Skeletal muscle cell (primary cell): ENCODE measurements at regions not wholly inside any gene's neighbourhood (a gene's known extent, or its start where the extent isn't known, plus 50 kb on each side); places are given as distances from the start of the nearest gene placed in this dataset.
"Not testable (repeated sequence)": the region's sequence is repeated elsewhere in the genome, so short reads cannot be mapped to it uniquely, and the experiment has no call there.

Experiments
- DNase-seq: peaks from one replicate; pipeline ENCODE4 v3.0.0-alpha.2; 2010; ENCODE audit warnings: low read depth
- H3K4me3 ChIP-seq: 2 replicates; pipeline ENCODE4 v1.5.1; 2011; ENCODE audit warnings: low read depth, mild to moderate bottlenecking, control low read depth, low read length, moderate library complexity

- DNase-seq: no peak
- no peak overlapping the region for H3K4me3 ChIP-seq
Measured at GRCh38 chr4:66991521-66991920, 553.8 kb downstream of the CENPC start.

GRCh38 chr4:66974665-66975064 lies 570.6 kb downstream of the CENPC start:
- H3K4me3 ChIP-seq: no peak overlapping the region
- no peak for DNase-seq

GRCh38 chr4:66972087-66972486 lies 573.2 kb downstream of the CENPC start:
- no peak for DNase-seq
- no peak overlapping the region for H3K4me3 ChIP-seq

- no peak for DNase-seq
- H3K4me3 ChIP-seq: no peak overlapping the region
Measured at GRCh38 chr4:66964467-66964866, 580.8 kb downstream of the CENPC start.

GRCh38 chr4:66963084-66963483 lies 582.2 kb downstream of the CENPC start:
- no peak for DNase-seq
- H3K4me3 ChIP-seq: no peak overlapping the region

GRCh38 chr4:66959207-66959606 lies 586.1 kb downstream of the CENPC start:
- H3K4me3 ChIP-seq: no peak overlapping the region
- DNase-seq: no peak

GRCh38 chr4:66956852-66957251 lies 588.5 kb downstream of the CENPC start:
- no peak for DNase-seq
- H3K4me3 ChIP-seq: no peak overlapping the region

GRCh38 chr4:66956426-66956825 lies 588.9 kb downstream of the CENPC start:
- no peak overlapping the region for H3K4me3 ChIP-seq
- DNase-seq: no peak

GRCh38 chr4:66955784-66956183 lies 589.5 kb downstream of the CENPC start:
- DNase-seq: no peak
- no peak overlapping the region for H3K4me3 ChIP-seq

GRCh38 chr4:66949419-66949818 lies 595.9 kb downstream of the CENPC start:
- DNase-seq: no peak

GRCh38 chr4:66946761-66947160 lies 598.5 kb downstream of the CENPC start:
- no peak overlapping the region for H3K4me3 ChIP-seq
- no peak for DNase-seq

More at GRCh38 chr4:66949419-66949818, 595.9 kb downstream of the CENPC start:
- no peak overlapping the region for H3K4me3 ChIP-seq

- no peak overlapping the region for H3K4me3 ChIP-seq
- no peak for DNase-seq
Measured at GRCh38 chr4:66943112-66943511, 602.2 kb downstream of the CENPC start.

- DNase-seq: not testable (repeated sequence)
Measured at GRCh38 chr4:66931981-66932380, 613.3 kb downstream of the CENPC start.

GRCh38 chr4:66930206-66930605 lies 615.1 kb downstream of the CENPC start:
- no peak for DNase-seq

More at GRCh38 chr4:66931981-66932380, 613.3 kb downstream of the CENPC start:
- not testable (repeated sequence) for H3K4me3 ChIP-seq

GRCh38 chr4:66929748-66930147 lies 615.6 kb downstream of the CENPC start:
- DNase-seq: no peak
- no peak overlapping the region for H3K4me3 ChIP-seq

More at GRCh38 chr4:66930206-66930605, 615.1 kb downstream of the CENPC start:
- no peak overlapping the region for H3K4me3 ChIP-seq

- not testable (repeated sequence) for H3K4me3 ChIP-seq, DNase-seq
Measured at GRCh38 chr4:66928881-66929280, 616.4 kb downstream of the CENPC start.

- DNase-seq: no peak
- H3K4me3 ChIP-seq: no peak overlapping the region
Measured at GRCh38 chr4:66927937-66928336, 617.4 kb downstream of the CENPC start.

- H3K4me3 ChIP-seq: no peak overlapping the region
Measured at GRCh38 chr4:66926687-66927086, 618.6 kb downstream of the CENPC start.

GRCh38 chr4:66923081-66923865 lies 622.0 kb downstream of the CENPC start:
- no peak overlapping the region for H3K4me3 ChIP-seq
- DNase-seq: no peak

More at GRCh38 chr4:66926687-66927086, 618.6 kb downstream of the CENPC start:
- DNase-seq: no peak

- H3K4me3 ChIP-seq: no peak overlapping the region
- DNase-seq: no peak
Measured at GRCh38 chr4:66921433-66921832, 623.9 kb downstream of the CENPC start.

- DNase-seq: no peak
- no peak overlapping the region for H3K4me3 ChIP-seq
Measured at GRCh38 chr4:66920514-66920913, 624.8 kb downstream of the CENPC start.
